Kidney epithelial cell (primary cell): ENCODE measurements at regions not wholly inside any gene's neighbourhood (a gene's known extent, or its start where the extent isn't known, plus 50 kb on each side); places are given as distances from the start of the nearest gene placed in this dataset.

Source experiments
- DNase-seq: peaks from one replicate; pipeline ENCODE4 v3.0.0-alpha.2; 2010; ENCODE audit warnings: low read depth
- H3K27me3 ChIP-seq: 2 replicates; pipeline ENCODE4 v1.6.0; 2011; ENCODE audit warnings: low read length; ENCODE audit not compliant: control insufficient read depth, insufficient read depth
- H3K36me3 ChIP-seq: 2 replicates; pipeline ENCODE4 v1.5.1; 2011; ENCODE audit warnings: low read length; ENCODE audit not compliant: control insufficient read depth, insufficient read depth
- H3K4me3 ChIP-seq: 2 replicates; pipeline ENCODE4 v1.5.1; 2011; ENCODE audit warnings: low read depth, mild to moderate bottlenecking, control low read depth, low read length
- CTCF ChIP-seq: IDR thresholded peaks from 2 replicates; pipeline ENCODE4 v1.5.1; 2011; ENCODE audit warnings: mild to moderate bottlenecking, moderate library complexity, low read length, control low read depth, inconsistent platforms; ENCODE audit not compliant: insufficient read depth, poor library complexity, severe bottlenecking

GRCh38 chr11:21968702-21969101 lies 224.2 kb upstream of the ANO5 start:
- no peak for TF ChIP-seq CTCF
- Histone ChIP-seq H3K27me3 (no peaks in the 10 kb centered on the region), H3K36me3 (no peaks in the 10 kb centered on the region), H3K4me3 (no peak overlapping the region)
- no peak for DNase-seq

GRCh38 chr11:21969841-21970240 lies 223.0 kb upstream of the ANO5 start:
- no peak overlapping the region for H3K4me3 ChIP-seq
- no peak for DNase-seq
- no peaks in the 10 kb centered on the region for H3K36me3 ChIP-seq
- no peak for TF ChIP-seq CTCF
- no peaks in the 10 kb centered on the region for H3K27me3 ChIP-seq

- Histone ChIP-seq H3K36me3 (no peaks in the 10 kb centered on the region), H3K27me3 (no peaks in the 10 kb centered on the region), H3K4me3 (no peak overlapping the region)
- no peak for TF ChIP-seq CTCF
- DNase-seq = peak; percentile 1
These were observed 217.6 kb upstream of the ANO5 start for GRCh38 chr11:21975242-21975641.

GRCh38 chr11:21976210-21976609 lies 216.7 kb upstream of the ANO5 start:
- no peak for DNase-seq
- H3K36me3 ChIP-seq = no peaks in the 10 kb centered on the region
- TF ChIP-seq CTCF = no peak
- H3K27me3 ChIP-seq = no peaks in the 10 kb centered on the region
- no peak overlapping the region for H3K4me3 ChIP-seq

GRCh38 chr11:21983431-21983830 lies 209.5 kb upstream of the ANO5 start:
- Histone ChIP-seq H3K27me3 (no peaks in the 10 kb centered on the region), H3K4me3 (no peak overlapping the region), H3K36me3 (no peaks in the 10 kb centered on the region)
- DNase-seq = no peak
- TF ChIP-seq CTCF = no peak

GRCh38 chr11:21986361-21986760 lies 206.5 kb upstream of the ANO5 start:
- no peak for DNase-seq
- no peaks in the 10 kb centered on the region for H3K36me3 ChIP-seq
- no peaks in the 10 kb centered on the region for H3K27me3 ChIP-seq
- no peak for TF ChIP-seq CTCF
- no peak overlapping the region for H3K4me3 ChIP-seq
